ENCODE measurements at regions not wholly inside any gene's neighbourhood (a gene's known extent, or its start where the extent isn't known, plus 50 kb on each side); places are given as distances from the start of the nearest gene placed in this dataset.

GRCh38 chr3:3260870-3261269, 81.4 kb upstream of the CRBN start:
- no peak for DNase-seq (ENCODE audit: low read depth)

- DNase-seq (ENCODE audit: low read depth), result no peak
Measured at GRCh38 chr3:3259181-3259580, 79.7 kb upstream of the CRBN start.

- no peak for DNase-seq (ENCODE audit: low read depth)
Measured at GRCh38 chr3:3258281-3258680, 78.8 kb upstream of the CRBN start.

- no peak for DNase-seq (ENCODE audit: low read depth)
Measured at GRCh38 chr3:3241596-3241995, 62.1 kb upstream of the CRBN start.

- no peak for DNase-seq (ENCODE audit: low read depth)
Measured at GRCh38 chr3:3240986-3241385, 61.5 kb upstream of the CRBN start.

- no peak for DNase-seq (ENCODE audit: low read depth)
Measured at GRCh38 chr3:3237979-3238378, 58.5 kb upstream of the CRBN start.

GRCh38 chr3:3232251-3232650, 52.8 kb upstream of the CRBN start:
- no peak for DNase-seq (ENCODE audit: low read depth)

Measured in HT1080 (cell line).